ENCODE measurements at regions not wholly inside any gene's neighbourhood (a gene's known extent, or its start where the extent isn't known, plus 50 kb on each side); places are given as distances from the start of the nearest gene placed in this dataset.
A peak's percentile ranks its signal among the peaks of the same experiment; 100 is the strongest.

GRCh38 chr19:29285878-29286277 lies 72.9 kb upstream of the UQCRFS1 start:
- no peaks in the 10 kb centered on the region for H3K36me3 ChIP-seq
- no peaks in the 10 kb centered on the region for H3K9me3 ChIP-seq (ENCODE audit: severe bottlenecking)
- peak; percentile 75 for TF ChIP-seq CTCF (IDR thresholded peaks at IDR 0.05; ENCODE audit: low read depth, low read length)
- H3K4me3 ChIP-seq (ENCODE audit: low read depth, low read length) = no peak overlapping the region
- DNase-seq = peak; percentile 46
- peaks cover 92% of the 10 kb centered on the region for H3K27me3 ChIP-seq (ENCODE audit: insufficient read depth, low read depth, severe bottlenecking)
- no peak overlapping the region for H3K27ac ChIP-seq

DNA sequence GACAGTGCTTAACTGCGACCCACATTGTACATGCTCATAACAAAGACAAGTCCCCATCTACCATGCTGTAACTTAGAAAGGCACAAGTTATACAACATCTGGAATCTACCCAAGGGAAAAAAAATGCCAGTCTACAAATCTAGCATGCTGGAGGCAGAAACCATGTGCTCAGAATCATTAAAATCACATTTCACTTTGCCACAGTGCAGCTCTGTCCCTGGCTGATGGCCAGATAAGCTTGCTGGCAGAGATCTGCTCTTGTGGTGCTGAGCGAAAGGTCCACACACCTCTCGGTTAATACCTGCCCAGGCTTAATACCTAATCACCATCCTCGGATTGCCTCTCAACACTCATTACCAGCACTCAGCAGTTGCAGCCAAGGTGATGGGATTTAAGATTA lies 74.1 kb upstream of the UQCRFS1 start:
- no peak for TF ChIP-seq CTCF (IDR thresholded peaks at IDR 0.05; ENCODE audit: low read depth, low read length)
- peaks cover 92% of the 10 kb centered on the region for H3K27me3 ChIP-seq (ENCODE audit: insufficient read depth, low read depth, severe bottlenecking)

DNA sequence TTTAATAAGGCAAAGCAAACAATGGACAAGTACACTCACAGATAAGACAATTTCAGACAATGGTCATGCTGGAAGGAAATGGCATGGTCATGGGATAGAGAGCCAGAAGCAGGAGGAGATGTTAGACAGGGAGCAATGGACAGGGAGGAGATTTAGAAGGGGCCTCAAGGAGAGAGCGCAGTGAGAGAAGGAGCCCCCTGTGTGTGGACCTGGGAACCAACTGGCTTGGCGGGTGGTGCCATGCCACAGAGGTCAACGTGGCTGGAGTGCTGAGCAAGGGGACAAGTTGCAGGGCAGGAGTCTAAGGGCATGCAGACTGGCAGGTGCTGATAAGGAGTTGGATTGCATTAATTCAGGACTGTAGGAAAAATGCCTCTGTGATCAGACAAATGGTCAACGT lies 75.3 kb upstream of the UQCRFS1 start:
- H3K9me3 ChIP-seq (ENCODE audit: severe bottlenecking) = no peaks in the 10 kb centered on the region
- no peak overlapping the region for H3K4me3 ChIP-seq (ENCODE audit: low read depth, low read length)
- DNase-seq = no peak
- no peak for TF ChIP-seq CTCF (IDR thresholded peaks at IDR 0.05; ENCODE audit: low read depth, low read length)
- H3K36me3 ChIP-seq = no peaks in the 10 kb centered on the region
- no peak overlapping the region for H3K27ac ChIP-seq
- H3K27me3 ChIP-seq (ENCODE audit: insufficient read depth, low read depth, severe bottlenecking) = peaks cover 91% of the 10 kb centered on the region

More for the DNA sequence above, 74.1 kb upstream of the UQCRFS1 start:
- no peak overlapping the region for H3K27ac ChIP-seq
- H3K36me3 ChIP-seq = no peaks in the 10 kb centered on the region
- no peak for DNase-seq
- no peaks in the 10 kb centered on the region for H3K9me3 ChIP-seq (ENCODE audit: severe bottlenecking)
- no peak overlapping the region for H3K4me3 ChIP-seq (ENCODE audit: low read depth, low read length)

- DNase-seq = no peak
- no peak for TF ChIP-seq CTCF (IDR thresholded peaks at IDR 0.05; ENCODE audit: low read depth, low read length)
- Histone ChIP-seq H3K4me3 (ENCODE audit: low read depth, low read length) (no peak overlapping the region), H3K9me3 (ENCODE audit: severe bottlenecking) (no peaks in the 10 kb centered on the region), H3K27me3 (ENCODE audit: insufficient read depth, low read depth, severe bottlenecking) (peaks cover 95% of the 10 kb centered on the region), H3K27ac (no peak overlapping the region), H3K36me3 (no peaks in the 10 kb centered on the region)
Measured at GRCh38 chr19:29289020-29289419, 76.1 kb upstream of the UQCRFS1 start.

DNA sequence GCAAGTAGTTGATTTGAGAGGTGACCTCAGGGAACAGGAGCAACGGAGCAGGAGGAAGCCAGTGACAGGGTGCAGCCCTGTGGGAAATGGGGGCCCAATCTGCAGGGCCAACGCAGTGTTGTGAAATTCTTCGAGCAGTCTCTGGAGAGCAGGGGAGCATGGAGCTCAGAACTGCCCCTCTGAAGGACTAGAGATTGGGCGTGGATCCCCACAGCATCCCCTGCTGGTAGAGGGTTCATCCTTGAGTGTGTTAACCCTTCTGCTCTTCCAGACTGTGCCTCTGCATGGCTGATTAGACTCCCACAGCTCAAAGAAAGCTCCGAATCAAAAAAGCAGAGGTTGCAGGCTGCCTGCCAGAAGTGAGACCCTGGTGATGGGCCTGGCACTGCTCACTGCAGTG lies 77.9 kb upstream of the UQCRFS1 start:
- TF ChIP-seq CTCF (IDR thresholded peaks at IDR 0.05; ENCODE audit: low read depth, low read length) = peak; percentile 25
- Histone ChIP-seq H3K27me3 (ENCODE audit: insufficient read depth, low read depth, severe bottlenecking) (peaks cover 96% of the 10 kb centered on the region), H3K36me3 (no peaks in the 10 kb centered on the region), H3K27ac (no peak overlapping the region), H3K4me3 (ENCODE audit: low read depth, low read length) (no peak overlapping the region), H3K9me3 (ENCODE audit: severe bottlenecking) (no peaks in the 10 kb centered on the region)
- DNase-seq = no peak

- no peak for TF ChIP-seq CTCF (IDR thresholded peaks at IDR 0.05; ENCODE audit: low read depth, low read length)
- H3K36me3 ChIP-seq = no peaks in the 10 kb centered on the region
- no peak for DNase-seq
- H3K27me3 ChIP-seq (ENCODE audit: insufficient read depth, low read depth, severe bottlenecking) = peaks cover 95% of the 10 kb centered on the region
- H3K4me3 ChIP-seq (ENCODE audit: low read depth, low read length) = no peak overlapping the region
- no peaks in the 10 kb centered on the region for H3K9me3 ChIP-seq (ENCODE audit: severe bottlenecking)
- H3K27ac ChIP-seq = no peak overlapping the region
Measured at GRCh38 chr19:29292153-29292552, 79.2 kb upstream of the UQCRFS1 start.

Data from WERI-Rb-1 (cell line).